K562 (cell line): ENCODE measurements at regions not wholly inside any gene's neighbourhood (a gene's known extent, or its start where the extent isn't known, plus 50 kb on each side); places are given as distances from the start of the nearest gene placed in this dataset.

ENCODE experiments used
- ATAC-seq: fragments of 200-7000 bp; cut with Tn5 transposase; 3 replicates; pipeline ENCODE4 v1.9.1; 2020; ENCODE audit warnings: moderate library complexity
- BruUV-seq: library from RNA; stranded (reverse); fragments of 400-500 nt; replicated peaks from 2 replicates; lab custom pipeline; 2021; lab: Mats Ljungman, UMichigan
- CTCF ChIA-PET: fragments of 300-600 bp; formaldehyde crosslinking; extraction: SDS; loops from one replicate; lab custom pipeline; 2021; ENCODE audit warnings: low intra/inter-chr PET ratio; lab: Yijun Ruan, JAX
- POLR2A ChIA-PET: fragments of 300-600, 350-650 bp; sonication (Branson Sonifier 250); formaldehyde crosslinking; extraction: SDS; loops from one replicate; lab custom pipeline; 2021; ENCODE audit warnings: antibody characterized with exemption, inconsistent platforms; lab: Yijun Ruan, JAX
- DNase-seq, 4 experiments: peaks; one replicate each; pipeline versions ENCODE4 v3.0.0 to v3.0.0-alpha.2; 2011 to 2018; ENCODE audit warnings: low spot score in 3 of 4, mixed read lengths in 3 of 4; ENCODE audit errors: extremely low read depth in 1 of 4
- FAIRE-seq: peaks from 2 replicates; lab custom pipeline; 2011; peaks lifted over from hg19 to GRCh38; lab: Jason Lieb, UNC
- H2AFZ ChIP-seq: 2 replicates; pipeline ENCODE4 v1.6.0; 2011; ENCODE audit warnings: low read depth, low read length, control low read depth, inconsistent platforms
- H3K27ac ChIP-seq: fragments of 200-600 bp; 3 replicates; pipeline ENCODE4 v1.8.0; 2011; ENCODE audit warnings: low read depth, mild to moderate bottlenecking, control low read depth, inconsistent platforms, low read length, moderate library complexity, mixed read lengths; ENCODE audit errors: extremely low read depth
- H3K27me3 ChIP-seq, 2 experiments: fragments of 300-600 bp in 1 of 2; 2 replicates in 1 of 2; 3 replicates in 1 of 2; pipeline versions ENCODE4 v1.6.0 to v1.8.0; 2011; ENCODE audit warnings: inconsistent platforms in 2 of 2, low read length in 2 of 2, mild to moderate bottlenecking in 1 of 2, mixed read lengths in 1 of 2, moderate library complexity in 1 of 2; ENCODE audit not compliant: control insufficient read depth in 2 of 2, insufficient read depth in 2 of 2
- H3K36me3 ChIP-seq: fragments of 300-600 bp; 3 replicates; pipeline ENCODE4 v1.8.0; 2011; ENCODE audit warnings: mild to moderate bottlenecking, low read length, inconsistent platforms; ENCODE audit not compliant: control insufficient read depth, insufficient read depth
- H3K4me1 ChIP-seq, 2 experiments: fragments of 200-600 bp in 1 of 2; replicated peaks in 1 of 2; 2 replicates in 1 of 2; 3 replicates in 1 of 2; pipeline versions ENCODE4 v1.5.1 to v1.8.0; 2011; ENCODE audit warnings: inconsistent platforms in 2 of 2, low read length in 2 of 2, mild to moderate bottlenecking in 1 of 2, mixed read lengths in 1 of 2, moderate library complexity in 1 of 2; ENCODE audit not compliant: control insufficient read depth in 2 of 2, insufficient read depth in 2 of 2
- H3K4me2 ChIP-seq: 2 replicates; pipeline ENCODE4 v1.6.1; 2011; ENCODE audit warnings: low read length, control low read depth, inconsistent platforms, mixed read lengths; ENCODE audit not compliant: insufficient read depth
- H3K4me3 ChIP-seq: fragments of 200-600 bp; sonication (generic), shearing (Covaris generic); 2 replicates; pipeline ENCODE4 v1.5.1; 2016; ENCODE audit warnings: control low read depth, inconsistent platforms
- H3K79me2 ChIP-seq: fragments of 200-600 bp; 3 replicates; pipeline ENCODE4 v1.8.0; 2011; ENCODE audit warnings: low read length, inconsistent platforms; ENCODE audit not compliant: control insufficient read depth, insufficient read depth
- H3K9ac ChIP-seq, 2 experiments: 2 replicates each; pipeline versions ENCODE4 v1.6.0 to v1.6.1; 2011; ENCODE audit warnings: low read depth in 2 of 2, low read length in 2 of 2, control low read depth in 1 of 2, inconsistent platforms in 1 of 2, mild to moderate bottlenecking in 1 of 2, mixed read lengths in 1 of 2; ENCODE audit not compliant: insufficient read depth in 1 of 2
- H3K9me1 ChIP-seq: one replicate; pipeline ENCODE4 v1.6.0; 2011; ENCODE audit warnings: inconsistent platforms, mild to moderate bottlenecking, low read length, moderate library complexity; ENCODE audit not compliant: control insufficient read depth, insufficient read depth
- H3K9me3 ChIP-seq: replicated peaks from 2 replicates; pipeline ENCODE4 v1.5.1; 2011; ENCODE audit warnings: low read depth, low read length, inconsistent platforms; ENCODE audit not compliant: control insufficient read depth, insufficient read depth
- H4K20me1 ChIP-seq: replicated peaks from 2 replicates; pipeline ENCODE4 v1.6.1; 2011; ENCODE audit warnings: low read length, inconsistent platforms, mixed read lengths; ENCODE audit not compliant: control insufficient read depth, insufficient read depth
- CLOCK ChIP-seq: fragments of 250-450 bp; sonication (Bioruptor Pico); IDR thresholded peaks from 2 replicates; pipeline ENCODE4 v1.4.0; 2020; ENCODE audit warnings: mild to moderate bottlenecking, moderate library complexity, borderline replicate concordance
- CUX1 ChIP-seq: fragments of 200-800 bp; sonication (Bioruptor generic); IDR thresholded peaks from 2 replicates; pipeline ENCODE4 v1.6.1; 2016; ENCODE audit warnings: missing genetic modification characterization, missing compliant biosample characterization
- RBM17 ChIP-seq: fragments of 200-400 bp; formaldehyde crosslinking; IDR thresholded peaks from 2 replicates; pipeline ENCODE4 v1.6.1; 2017; ENCODE audit warnings: low read depth, mild to moderate bottlenecking, low read length, borderline replicate concordance
- TFAP4 ChIP-seq: sonication (generic); formaldehyde crosslinking; IDR thresholded peaks from 2 replicates; pipeline ENCODE4 v1.8.0; 2022; ENCODE audit warnings: missing genetic modification reagents, mild to moderate bottlenecking, moderate library complexity, borderline replicate concordance
- ZNF830 ChIP-seq: fragments of 250-450 bp; sonication (Bioruptor Pico); IDR thresholded peaks from 2 replicates; pipeline ENCODE4 v1.5.0; 2021; ENCODE audit warnings: mild to moderate bottlenecking
- WGBS: fragments of 100-300 bp; shearing (Covaris generic); methylation state at CpG from one replicate; pipeline ENCODE4 v1.1.6; 2016; ENCODE audit warnings: low coverage, mixed read lengths; ENCODE audit not compliant: insufficient coverage; ENCODE audit errors: missing lambda C conversion rate; 5-methylcytosine and 5-hydroxymethylcytosine counted together
- in situ Hi-C: fragments of 300-500 bp; cut with MboI; formaldehyde crosslinking; loops from 4 replicates; pipeline ENCODE4 v1.15.0; 2018; ENCODE audit warnings: inconsistent platforms, mixed read lengths
- intact Hi-C: fragments of 100-400 bp; cut with micrococcal nuclease; formaldehyde crosslinking; loops from 2 replicates; pipeline ENCODE4 v1.14.2; 2022
- TF ChIP-seq, protein P1 (sequence below): conservative IDR thresholded peaks from 2 replicates; pipeline ENCODE4 v1.6.1; 2011; ENCODE audit warnings: low read depth, mild to moderate bottlenecking, low read length; ENCODE audit not compliant: control insufficient read depth
- TF ChIP-seq, protein P2 (sequence below): fragments of 450-650 bp; IDR thresholded peaks from 2 replicates; pipeline ENCODE4 v1.6.1; 2016; ENCODE audit warnings: low read depth, mild to moderate bottlenecking, moderate library complexity
- TF ChIP-seq, protein P3 (sequence below): fragments of 250-450 bp; sonication (Bioruptor Pico); IDR thresholded peaks from 2 replicates; pipeline ENCODE4 v1.5.0; 2021

- no peak overlapping the region for H3K4me3 ChIP-seq
- BruUV-seq: no TSS peak
- H3K9me3 ChIP-seq: no peaks in the 10 kb centered on the region
- H3K36me3 ChIP-seq: no peaks in the 10 kb centered on the region
- no peak overlapping the region for H3K4me2 ChIP-seq
- H3K27ac ChIP-seq: no peak overlapping the region
- H3K79me2 ChIP-seq: no peaks in the 10 kb centered on the region
- POLR2A ChIA-PET: no interaction called here
- no peak for ATAC-seq
- WGBS: no CpG with 5 or more reads among the region's 1 CpG
- intact Hi-C loops: no loop called here
- H3K4me1 ChIP-seq: no peaks in the 10 kb centered on the region
- no peak for FAIRE-seq
- DNase-seq: no peak
- CTCF ChIA-PET: no interaction called here
- in situ Hi-C loops: no loop called here
- H3K27me3 ChIP-seq: no peaks in the 10 kb centered on the region
- H2AFZ ChIP-seq: no peak overlapping the region
- no peak overlapping the region for H3K9ac ChIP-seq
- H3K9me1 ChIP-seq: no peaks in the 10 kb centered on the region
- H4K20me1 ChIP-seq: no peaks in the 10 kb centered on the region
- TF ChIP-seq CLOCK (no peak), CUX1 (CRISPR knock-in tag) (no peak), ZNF830 (CRISPR knock-in tag) (no peak), TFAP4 (CRISPR knock-in tag) (no peak), RBM17 (no peak)
- TF ChIP-seq, protein P1, sequence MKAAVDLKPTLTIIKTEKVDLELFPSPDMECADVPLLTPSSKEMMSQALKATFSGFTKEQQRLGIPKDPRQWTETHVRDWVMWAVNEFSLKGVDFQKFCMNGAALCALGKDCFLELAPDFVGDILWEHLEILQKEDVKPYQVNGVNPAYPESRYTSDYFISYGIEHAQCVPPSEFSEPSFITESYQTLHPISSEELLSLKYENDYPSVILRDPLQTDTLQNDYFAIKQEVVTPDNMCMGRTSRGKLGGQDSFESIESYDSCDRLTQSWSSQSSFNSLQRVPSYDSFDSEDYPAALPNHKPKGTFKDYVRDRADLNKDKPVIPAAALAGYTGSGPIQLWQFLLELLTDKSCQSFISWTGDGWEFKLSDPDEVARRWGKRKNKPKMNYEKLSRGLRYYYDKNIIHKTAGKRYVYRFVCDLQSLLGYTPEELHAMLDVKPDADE: no peak
- TF ChIP-seq, protein P2, sequence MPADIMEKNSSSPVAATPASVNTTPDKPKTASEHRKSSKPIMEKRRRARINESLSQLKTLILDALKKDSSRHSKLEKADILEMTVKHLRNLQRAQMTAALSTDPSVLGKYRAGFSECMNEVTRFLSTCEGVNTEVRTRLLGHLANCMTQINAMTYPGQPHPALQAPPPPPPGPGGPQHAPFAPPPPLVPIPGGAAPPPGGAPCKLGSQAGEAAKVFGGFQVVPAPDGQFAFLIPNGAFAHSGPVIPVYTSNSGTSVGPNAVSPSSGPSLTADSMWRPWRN: no peak
- TF ChIP-seq, protein P3, sequence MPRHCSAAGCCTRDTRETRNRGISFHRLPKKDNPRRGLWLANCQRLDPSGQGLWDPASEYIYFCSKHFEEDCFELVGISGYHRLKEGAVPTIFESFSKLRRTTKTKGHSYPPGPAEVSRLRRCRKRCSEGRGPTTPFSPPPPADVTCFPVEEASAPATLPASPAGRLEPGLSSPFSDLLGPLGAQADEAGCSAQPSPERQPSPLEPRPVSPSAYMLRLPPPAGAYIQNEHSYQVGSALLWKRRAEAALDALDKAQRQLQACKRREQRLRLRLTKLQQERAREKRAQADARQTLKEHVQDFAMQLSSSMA (CRISPR knock-in tag): no peak
Observed at GRCh38 chr9:119091074-119091473, 278.2 kb downstream of the BRINP1 start.
